ENCODE measurements at regions not wholly inside any gene's neighbourhood (a gene's known extent, or its start where the extent isn't known, plus 50 kb on each side); places are given as distances from the start of the nearest gene placed in this dataset.
"Not testable (repeated sequence)": the region's sequence is repeated elsewhere in the genome, so short reads cannot be mapped to it uniquely, and the experiment has no call there.

DNA sequence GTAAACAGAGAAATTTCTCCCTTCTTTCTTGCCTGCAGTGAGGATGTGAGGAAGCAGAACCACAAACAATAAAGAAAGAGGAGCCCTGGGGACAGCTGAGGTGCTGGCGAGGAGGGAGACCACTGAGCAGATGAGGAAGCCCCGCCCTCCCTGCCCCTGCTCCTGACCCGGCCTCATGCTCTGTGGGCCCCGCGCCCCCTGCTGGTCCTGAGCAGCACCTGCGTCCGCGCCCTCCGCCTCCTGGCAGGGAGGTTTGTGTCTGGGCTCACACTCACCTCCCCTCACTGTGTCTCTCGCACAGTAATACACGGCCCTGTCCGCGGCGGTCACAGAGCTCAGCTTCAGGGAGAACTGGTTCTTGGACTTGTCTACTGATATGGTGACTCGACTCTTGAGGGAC lies 104.4 kb downstream of the OR4M2 start:
- TF ChIP-seq, protein P1, sequence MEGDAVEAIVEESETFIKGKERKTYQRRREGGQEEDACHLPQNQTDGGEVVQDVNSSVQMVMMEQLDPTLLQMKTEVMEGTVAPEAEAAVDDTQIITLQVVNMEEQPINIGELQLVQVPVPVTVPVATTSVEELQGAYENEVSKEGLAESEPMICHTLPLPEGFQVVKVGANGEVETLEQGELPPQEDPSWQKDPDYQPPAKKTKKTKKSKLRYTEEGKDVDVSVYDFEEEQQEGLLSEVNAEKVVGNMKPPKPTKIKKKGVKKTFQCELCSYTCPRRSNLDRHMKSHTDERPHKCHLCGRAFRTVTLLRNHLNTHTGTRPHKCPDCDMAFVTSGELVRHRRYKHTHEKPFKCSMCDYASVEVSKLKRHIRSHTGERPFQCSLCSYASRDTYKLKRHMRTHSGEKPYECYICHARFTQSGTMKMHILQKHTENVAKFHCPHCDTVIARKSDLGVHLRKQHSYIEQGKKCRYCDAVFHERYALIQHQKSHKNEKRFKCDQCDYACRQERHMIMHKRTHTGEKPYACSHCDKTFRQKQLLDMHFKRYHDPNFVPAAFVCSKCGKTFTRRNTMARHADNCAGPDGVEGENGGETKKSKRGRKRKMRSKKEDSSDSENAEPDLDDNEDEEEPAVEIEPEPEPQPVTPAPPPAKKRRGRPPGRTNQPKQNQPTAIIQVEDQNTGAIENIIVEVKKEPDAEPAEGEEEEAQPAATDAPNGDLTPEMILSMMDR (IDR thresholded peaks at IDR 0.05; ENCODE audit: insufficient read depth, low read length): not testable (repeated sequence)
- TF ChIP-seq POLR2AphosphoS5 (IDR thresholded peaks at IDR 0.05; ENCODE audit: low read depth): not testable (repeated sequence)
